GM19455 (cell line): ENCODE measurements at regions not wholly inside any gene's neighbourhood (a gene's known extent, or its start where the extent isn't known, plus 50 kb on each side); places are given as distances from the start of the nearest gene placed in this dataset.

Source experiments
- ATAC-seq: cut with Tn5 transposase; IDR thresholded peaks from one replicate; pipeline ENCODE4 v1.9.1; 2021; ENCODE audit not compliant: unreplicated experiment

GRCh38 chr3:72411843-72412242 lies 436.4 kb downstream of the SHQ1 start:
- ATAC-seq, result no peak

DNA sequence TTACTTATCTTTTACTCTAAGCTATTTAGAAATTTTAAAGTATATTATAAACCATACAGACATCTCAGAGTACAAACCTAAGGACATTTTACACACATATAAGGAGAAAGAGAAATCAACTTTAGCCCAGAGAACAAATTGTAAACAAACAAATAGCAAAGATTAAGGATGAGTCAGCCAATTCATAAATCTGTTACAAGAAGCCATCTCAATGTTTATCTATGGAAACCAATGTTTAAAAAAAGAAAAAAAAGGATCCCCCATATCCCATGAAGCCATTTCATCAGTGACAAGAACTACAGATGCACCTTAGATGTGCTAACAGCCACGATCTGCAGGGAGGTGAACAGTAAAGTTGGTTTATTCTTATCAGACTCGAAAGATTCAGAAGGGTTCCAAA lies 437.1 kb downstream of the SHQ1 start:
- no peak for ATAC-seq

GRCh38 chr3:72408983-72409779 lies 439.1 kb downstream of the SHQ1 start:
- no peak for ATAC-seq

DNA sequence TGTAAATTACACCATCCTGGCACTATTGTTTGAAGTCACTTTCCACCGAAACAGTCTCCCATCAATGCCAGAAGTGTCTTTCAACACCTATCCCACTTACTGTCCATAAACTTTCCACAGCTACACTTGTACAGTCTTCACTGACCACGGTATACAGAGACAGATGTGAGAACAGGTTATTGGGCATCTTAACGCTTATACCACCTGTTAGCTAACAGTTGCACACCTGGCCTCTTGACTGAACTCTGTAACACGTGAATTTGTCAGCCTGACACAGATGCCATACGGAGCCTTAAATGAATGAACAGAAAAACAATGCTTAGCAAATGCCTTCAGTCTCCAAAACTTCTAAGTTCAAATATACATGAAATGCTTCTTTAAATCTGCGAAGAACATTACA lies 440.5 kb downstream of the SHQ1 start:
- no peak for ATAC-seq

DNA sequence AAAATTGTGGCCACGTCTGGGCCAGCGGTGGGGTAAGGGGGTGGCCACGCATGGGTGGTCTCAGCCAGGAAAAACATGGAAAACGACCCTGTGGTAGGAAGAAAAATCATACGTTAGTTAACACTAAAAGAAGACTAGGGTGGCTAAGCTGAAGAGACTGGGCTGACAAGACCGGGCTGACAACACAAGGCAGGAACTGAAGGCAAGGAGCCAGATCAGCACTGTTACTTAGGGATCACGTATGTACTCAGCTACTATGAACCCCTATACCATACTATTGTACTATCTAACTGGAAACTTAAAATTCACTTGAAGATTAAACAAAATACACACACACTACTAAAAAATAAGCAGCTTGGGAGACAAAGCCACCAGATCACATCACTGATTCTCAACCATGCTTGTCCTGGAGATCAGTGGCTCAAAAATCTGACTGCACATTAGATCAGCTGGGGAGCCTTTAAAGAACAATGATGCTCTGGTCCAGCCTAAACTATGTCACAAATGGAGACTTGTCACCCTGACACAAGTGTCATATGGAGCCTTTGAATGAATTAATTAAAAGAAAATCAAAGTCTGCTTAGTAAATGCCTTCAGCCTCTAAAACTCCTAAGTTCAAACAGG lies 442.2 kb downstream of the SHQ1 start:
- ATAC-seq, result no peak

- ATAC-seq, result no peak
Measured at GRCh38 chr3:72401005-72401545, 447.2 kb downstream of the SHQ1 start.

GRCh38 chr3:72398781-72399180 lies 449.5 kb downstream of the SHQ1 start:
- no peak for ATAC-seq

- no peak for ATAC-seq
Measured at GRCh38 chr3:72397586-72397985, 450.7 kb downstream of the SHQ1 start.

DNA sequence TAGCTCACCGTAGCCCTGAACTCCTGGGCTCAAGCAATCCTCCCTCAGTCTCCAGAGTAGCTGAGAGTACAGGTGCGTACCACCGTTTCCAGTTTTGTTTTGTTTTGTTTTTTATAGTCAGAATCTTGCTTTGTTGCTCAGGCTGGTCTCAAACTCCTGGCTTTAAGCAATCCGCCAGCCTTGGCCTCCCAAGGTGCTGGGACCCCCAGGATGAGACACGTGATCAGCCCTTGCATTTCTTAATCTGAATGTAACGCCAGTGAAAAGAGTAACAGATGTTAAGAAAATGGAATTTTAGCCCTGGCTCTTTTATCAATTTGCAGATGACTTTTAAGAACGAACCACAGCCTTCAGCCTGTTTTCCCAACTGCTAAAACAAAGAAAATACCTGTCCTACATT lies 451.3 kb downstream of the SHQ1 start:
- no peak for ATAC-seq

- no peak for ATAC-seq
Measured at GRCh38 chr3:72395776-72396311, 452.4 kb downstream of the SHQ1 start.

- ATAC-seq, result no peak
Measured at GRCh38 chr3:72393455-72393854, 454.8 kb downstream of the SHQ1 start.

DNA sequence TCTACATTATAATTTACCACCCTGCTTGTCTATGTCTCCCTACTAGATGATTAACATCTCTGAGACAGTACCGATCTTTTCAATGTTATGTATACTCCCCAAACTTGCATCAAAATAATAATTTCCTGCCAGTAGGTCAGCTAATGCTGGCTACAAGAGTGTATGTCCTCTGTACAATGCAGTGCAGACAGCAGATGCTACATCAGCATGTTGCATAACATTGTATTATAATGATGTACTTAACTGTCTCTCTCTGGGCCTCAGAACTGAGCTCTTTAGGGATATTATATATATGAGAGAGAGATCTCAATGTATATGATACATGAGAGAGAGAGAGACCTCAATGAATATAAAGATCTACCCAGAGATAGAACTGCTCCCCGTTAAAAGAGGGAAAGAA lies 456.6 kb downstream of the SHQ1 start:
- ATAC-seq, result no peak

DNA sequence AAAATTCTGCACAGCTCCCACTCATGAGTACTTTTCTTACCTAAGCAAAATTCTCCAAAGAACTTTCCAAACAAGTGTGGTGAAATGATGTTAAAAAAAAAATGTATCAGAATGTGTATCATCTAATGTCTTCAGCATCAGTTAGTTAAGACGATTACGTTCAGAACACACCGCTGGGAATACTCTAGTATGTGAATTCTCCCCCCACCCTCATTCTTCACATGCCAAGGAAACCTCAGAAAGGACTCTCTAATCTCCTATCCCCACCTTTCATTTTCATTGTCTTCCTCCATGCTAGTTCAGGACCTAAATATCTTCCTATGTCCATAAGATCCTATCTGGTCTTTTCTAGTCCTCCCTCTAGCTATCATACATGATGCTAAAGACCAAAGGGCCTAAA lies 457.4 kb downstream of the SHQ1 start:
- ATAC-seq, result no peak

- ATAC-seq, result no peak
Measured at GRCh38 chr3:72388644-72389043, 459.6 kb downstream of the SHQ1 start.

GRCh38 chr3:72388117-72388516 lies 460.1 kb downstream of the SHQ1 start:
- ATAC-seq, result no peak

DNA sequence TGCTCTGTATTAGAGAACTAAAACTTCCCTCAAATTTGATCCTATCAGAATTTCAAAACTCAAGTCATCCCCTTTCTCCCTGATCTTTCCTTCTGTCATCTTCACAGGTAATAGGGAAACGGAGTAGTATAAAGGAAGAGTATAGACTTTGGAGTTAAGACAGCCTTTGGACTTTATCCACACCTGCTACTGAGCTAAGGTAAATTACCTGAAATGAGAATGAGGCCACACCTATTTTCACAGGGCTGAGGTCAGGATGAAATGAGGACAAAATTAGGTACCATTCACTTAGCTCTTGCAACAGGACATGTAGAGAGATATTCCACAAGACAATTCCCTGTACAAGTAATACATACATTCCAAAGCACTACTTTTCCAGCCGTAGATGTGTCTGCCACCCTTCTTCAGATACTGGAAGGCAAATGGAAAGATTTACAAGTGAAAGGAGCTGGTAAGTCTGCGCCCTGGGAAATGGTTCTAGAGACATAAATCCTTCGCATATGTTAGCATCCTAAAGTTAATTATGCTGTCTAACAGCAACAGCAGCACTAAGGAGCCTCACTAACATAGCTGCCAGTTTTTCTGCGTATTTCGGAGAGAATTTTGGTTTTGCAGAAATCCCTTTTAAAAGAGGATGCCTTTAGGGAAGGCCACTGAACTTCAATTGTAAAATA lies 461.8 kb downstream of the SHQ1 start:
- no peak for ATAC-seq

DNA sequence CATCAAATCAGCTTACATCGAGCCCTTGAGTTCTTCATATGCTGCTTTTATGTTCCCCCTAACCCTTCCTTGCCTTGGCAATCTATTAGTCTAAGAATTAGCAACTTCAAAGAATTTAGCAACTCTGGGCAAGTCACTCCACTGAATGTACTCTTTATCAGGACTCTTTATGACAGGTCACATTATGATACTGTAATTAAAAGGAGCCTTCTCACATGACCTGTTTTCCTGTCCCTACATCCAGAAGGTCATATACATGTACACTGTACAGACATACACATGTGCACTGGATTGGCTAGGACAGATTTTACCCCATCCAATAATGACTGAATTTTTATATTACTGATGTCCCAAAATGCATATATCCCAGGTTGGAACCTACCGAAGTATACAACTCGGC lies 463.1 kb downstream of the SHQ1 start:
- ATAC-seq, result no peak

DNA sequence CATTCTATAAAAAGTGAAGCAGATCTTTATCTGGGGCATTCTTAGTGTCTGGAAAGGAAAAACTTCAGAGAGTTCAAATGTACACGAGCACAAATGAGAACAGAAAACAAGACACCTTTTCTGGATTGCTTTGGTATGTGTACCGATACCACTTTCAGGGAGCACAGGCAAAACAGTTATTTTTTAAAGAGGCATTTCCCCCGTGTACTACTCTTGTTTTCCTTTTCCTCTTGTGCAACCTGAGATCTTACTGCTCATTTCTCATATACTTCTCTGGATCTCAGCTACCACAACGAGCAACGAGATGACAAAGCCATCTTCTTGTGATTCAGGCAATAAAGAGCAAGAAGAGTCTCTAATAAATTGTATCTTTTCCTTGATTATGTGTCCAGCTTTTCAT lies 463.6 kb downstream of the SHQ1 start:
- ATAC-seq, result no peak

DNA sequence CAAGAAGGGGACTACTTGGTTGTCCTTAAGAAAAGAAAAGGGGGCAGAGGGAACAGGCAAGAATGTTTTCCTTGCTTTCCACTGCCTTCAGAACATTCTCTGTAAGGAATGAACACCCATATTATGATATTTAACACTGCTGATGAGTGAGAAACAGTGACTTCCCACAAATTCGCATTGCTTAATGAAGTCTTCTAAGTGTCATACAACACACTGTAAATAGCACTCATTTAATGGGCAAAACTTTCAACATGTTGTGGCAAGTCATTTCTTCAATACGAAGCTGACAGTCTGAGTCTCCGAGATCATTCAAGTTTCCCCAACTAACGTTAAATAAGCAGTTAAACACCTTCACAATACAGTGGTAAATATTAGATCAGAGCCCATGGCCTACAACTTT lies 464.4 kb downstream of the SHQ1 start:
- no peak for ATAC-seq

DNA sequence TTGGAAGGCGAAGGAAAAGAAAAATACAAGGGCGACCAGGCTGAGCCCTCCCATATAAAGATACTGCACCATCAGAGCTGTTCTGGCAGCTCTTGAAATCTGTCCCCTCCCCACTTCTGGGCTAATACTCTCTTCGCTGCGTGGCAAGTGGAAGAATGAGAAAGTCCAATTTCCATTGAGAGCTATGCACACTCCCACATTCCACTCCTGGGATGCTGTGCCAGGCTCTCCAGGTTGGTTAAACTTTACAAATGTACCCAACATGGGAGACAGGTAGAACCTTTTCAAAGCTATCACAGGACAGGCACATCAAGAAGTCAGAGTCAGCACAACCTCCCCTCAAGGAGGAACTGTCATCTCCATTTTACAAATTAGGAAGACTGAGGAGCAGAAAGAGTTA lies 465.0 kb downstream of the SHQ1 start:
- ATAC-seq, result no peak

- no peak for ATAC-seq
Measured at GRCh38 chr3:72382460-72382859, 465.8 kb downstream of the SHQ1 start.

DNA sequence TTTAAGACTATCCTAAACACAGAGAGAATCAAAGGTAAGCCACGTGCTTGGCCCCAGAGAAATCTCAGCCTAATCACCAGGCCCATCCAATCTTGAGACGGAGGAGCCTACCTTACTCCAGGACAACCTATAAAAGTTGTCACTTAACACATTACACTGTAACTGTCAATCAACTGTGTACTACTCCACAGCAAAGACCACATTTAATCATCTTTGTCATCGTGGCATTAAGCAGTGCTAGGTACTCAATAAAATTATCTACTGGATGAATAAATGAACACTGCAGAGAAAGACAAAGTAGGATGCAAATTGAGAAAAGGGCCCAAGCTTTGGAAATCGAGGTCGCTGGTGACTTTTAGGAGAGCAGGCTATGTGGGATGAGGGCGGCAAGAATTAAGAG lies 466.7 kb downstream of the SHQ1 start:
- ATAC-seq, result no peak
